NCI-H2107 (cell line): ENCODE measurements at regions not wholly inside any gene's neighbourhood (a gene's known extent, or its start where the extent isn't known, plus 50 kb on each side); places are given as distances from the start of the nearest gene placed in this dataset.

Source experiments
- DNase-seq: peaks from one replicate; lab custom pipeline; 2025; lab: John Stamatoyannopoulos, UW

DNA sequence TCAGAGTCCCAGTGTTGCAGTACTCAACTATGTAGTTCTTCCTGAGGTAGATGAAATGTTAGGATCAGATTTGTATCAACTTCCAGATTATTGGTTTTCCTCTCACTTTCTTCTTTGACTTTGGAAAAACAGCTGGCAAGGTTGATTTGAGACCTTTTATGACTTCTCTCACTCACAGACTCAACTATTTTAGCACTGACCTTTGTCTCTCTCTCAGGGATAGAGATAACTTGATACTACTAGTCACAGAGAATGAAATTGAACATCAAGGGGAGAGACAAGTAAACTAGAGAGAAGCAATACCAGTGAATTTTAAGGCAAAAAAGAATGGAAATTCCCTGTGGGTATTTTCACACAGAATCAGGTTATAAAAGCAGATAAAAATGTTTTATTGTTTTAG, 159.7 kb upstream of the B3GALT2 start:
- no peak for DNase-seq

DNA sequence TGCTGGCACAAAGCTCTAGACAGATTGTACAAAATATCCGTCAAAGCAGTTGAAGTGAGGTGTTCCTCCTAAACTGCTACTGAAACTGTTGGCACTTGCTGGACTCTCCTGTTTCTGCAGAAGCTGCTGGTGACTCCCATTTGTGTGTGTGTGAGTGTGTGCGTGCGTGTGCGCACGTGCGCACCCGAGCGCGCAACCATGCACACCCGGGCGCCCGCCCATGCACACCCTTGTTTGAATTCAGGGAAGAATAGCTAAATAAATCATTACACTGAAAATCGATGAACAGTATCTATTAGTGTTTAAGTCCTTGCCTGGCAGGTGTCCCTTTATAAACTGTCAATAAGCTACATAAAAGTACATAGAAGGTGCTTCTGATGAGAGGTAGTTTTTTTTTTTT, 156.4 kb upstream of the B3GALT2 start:
- DNase-seq = no peak

DNA sequence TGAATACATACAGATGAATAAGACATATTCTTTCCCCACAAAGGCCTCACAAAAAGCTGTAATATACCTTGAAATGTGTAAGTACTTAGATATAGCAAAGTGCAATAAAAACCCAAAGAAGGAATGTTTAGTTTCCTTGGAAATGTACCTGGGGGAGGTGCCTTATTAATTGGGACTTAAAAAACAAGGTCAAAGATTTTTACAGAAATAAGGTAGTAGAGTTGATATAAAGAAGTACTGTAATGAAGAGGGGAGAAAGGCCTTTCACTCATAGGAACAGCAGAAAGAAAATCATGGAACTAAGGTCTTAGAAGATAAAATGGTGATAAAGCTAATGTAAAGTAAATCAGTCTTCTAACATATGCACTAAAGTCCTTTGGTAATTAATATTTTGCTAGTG, 153.9 kb upstream of the B3GALT2 start:
- DNase-seq = no peak

DNA sequence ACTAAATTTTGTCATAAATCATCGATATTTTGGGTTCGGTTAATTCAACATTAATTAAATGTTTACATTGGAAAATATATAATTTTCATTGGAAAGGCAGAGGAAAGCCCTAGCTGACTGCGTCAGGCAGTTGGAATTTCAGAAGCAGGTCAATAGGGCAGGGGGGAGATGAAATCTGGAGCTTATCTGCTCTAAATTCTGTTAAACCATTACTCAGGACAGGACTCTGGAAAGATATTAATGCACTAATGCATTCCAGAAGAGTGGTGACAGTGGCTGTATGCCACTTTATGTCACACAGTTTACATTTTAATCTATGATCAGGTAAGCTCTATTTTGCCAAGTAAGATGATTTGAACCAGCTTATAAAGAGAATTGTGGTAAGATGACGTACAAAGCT, 153.0 kb upstream of the B3GALT2 start:
- DNase-seq = no peak

DNA sequence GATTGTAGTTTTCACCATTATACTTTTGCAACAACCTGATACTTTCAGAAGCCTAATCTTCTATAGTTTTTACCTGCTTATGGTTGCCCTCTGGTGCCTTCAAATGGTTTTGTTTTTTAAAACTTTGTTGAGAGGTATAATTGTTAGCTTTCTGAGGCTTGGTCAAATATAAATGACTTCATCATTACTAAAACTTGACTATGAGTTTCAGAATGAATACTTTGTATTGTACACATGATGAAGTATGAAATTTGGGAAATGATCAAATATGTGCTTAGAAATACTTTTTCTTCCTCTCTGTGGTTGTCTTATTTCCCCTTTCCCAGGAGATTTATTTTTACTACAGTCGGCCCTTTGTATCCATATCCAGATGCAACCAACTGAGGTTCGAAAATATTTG, 151.8 kb upstream of the B3GALT2 start:
- no peak for DNase-seq

DNA sequence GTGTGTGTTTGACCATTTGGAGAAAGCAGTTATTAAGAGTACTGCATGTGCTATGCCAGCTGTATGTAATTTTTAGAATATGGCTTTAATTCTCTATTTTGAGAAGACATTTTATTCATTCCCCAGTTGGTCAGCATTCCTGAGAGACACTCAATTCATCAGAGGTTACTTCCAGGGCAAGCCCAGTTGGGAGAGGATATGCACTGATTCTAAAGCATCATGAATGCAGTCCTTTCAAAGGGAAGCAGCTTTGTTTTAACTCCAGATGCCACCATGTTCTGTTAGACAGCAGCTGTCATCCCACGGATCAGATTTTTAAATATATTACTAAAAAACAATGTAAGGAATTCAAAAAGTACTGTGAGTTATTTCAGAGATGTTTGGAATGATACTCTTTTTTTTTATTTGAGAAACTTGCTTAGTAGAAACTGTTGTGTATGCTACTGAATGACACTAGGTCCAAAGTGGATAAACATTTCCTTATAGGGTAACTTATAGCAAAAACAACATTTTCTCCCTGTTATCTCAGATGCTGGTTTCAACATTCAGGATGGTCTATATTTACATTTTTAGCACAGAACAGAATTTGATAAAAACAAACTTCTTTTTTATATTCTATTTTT, 149.5 kb upstream of the B3GALT2 start:
- DNase-seq = no peak

DNA sequence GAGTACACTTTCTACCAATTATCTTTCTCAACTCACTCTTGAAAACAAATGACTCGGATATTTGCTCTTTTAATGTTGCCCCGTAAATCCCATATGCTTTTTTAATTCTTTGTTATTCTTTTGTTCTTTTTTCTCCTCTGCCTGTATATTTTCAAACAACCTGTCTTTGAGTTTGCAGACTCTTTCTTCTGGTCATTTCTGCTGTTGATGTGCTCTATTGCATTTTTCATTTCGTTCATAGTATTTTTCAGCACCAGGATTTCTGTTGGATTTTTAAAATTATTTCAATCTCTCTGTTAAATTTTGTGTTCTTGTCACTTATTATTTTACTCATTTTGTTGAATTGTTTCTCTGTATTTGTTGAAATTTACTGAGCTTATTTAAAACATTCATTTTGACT, 146.8 kb upstream of the B3GALT2 start:
- DNase-seq = no peak

DNA sequence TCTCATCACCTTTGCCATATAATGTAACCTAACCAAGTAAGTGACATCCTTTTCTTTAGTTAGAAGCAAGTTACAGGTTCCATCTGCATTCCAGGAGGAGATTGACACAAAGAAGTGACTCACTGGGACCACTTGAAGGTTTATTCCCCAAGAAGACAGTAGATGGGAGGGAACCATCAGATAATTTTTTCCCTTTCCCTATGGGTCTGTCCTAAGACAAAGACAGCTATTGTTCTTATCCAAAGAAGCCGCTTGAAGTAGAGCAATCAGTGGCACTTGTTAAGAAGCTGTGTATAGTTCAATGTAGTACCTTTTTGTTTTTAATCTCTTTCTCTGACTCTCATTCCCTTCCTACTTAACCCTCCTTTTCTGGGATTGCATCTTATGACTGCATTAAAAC, 139.9 kb upstream of the B3GALT2 start:
- no peak for DNase-seq

DNA sequence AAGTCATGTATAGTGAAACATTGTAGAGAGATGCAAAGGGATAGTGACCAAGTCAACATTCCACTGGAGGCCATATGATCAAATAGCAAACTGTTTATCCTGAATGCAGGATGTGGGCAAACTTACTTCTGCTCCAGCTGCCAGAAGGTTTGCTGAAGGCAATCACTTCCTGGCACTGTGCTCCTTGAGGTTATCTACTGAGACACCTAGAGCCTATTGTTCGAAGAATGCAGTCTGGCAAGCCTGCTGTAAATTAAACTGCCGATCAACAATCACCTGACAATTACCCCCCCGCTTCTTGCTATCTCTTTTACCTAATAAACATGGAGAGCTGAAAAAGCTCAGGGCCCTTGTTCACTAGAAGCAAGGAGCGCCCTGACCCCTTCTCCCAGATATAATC, 139.4 kb upstream of the B3GALT2 start:
- no peak for DNase-seq

DNA sequence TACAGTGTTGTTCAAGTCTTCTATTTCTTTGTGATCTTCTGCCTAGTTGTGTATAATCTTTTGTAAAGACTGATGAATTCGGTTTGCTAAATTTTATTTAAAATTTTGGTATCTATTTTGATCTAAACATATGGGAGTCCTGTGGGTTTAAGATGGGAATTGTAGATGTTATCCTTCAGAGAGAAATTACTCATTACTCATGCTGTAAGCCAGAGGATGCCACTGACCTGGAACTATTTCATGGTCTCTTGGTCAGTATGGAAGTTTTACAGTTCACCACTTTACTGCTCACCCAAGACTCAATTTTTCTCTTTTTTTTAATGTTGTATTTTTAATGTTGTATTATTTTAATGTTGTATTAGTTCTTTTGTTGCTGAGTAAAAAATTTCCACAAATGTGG, 138.6 kb upstream of the B3GALT2 start:
- no peak for DNase-seq

DNA sequence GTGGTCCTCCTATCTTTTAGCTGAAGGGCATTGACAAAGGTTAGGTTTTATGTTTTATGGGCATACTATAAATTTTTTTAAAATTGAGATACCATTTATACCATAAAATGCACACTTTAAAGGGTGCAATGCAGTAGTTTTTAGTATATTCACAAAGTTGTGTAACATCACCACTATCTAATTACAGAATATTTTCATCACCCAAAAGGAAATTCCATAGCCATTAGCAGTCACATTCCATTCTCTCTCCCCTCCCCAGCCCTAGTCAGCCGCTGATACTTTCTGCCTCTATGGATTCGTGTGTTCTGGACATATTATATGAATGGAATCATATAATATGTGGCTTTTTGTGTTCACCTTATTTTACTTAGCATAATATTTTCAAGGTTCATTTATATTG, 135.8 kb upstream of the B3GALT2 start:
- no peak for DNase-seq

DNA sequence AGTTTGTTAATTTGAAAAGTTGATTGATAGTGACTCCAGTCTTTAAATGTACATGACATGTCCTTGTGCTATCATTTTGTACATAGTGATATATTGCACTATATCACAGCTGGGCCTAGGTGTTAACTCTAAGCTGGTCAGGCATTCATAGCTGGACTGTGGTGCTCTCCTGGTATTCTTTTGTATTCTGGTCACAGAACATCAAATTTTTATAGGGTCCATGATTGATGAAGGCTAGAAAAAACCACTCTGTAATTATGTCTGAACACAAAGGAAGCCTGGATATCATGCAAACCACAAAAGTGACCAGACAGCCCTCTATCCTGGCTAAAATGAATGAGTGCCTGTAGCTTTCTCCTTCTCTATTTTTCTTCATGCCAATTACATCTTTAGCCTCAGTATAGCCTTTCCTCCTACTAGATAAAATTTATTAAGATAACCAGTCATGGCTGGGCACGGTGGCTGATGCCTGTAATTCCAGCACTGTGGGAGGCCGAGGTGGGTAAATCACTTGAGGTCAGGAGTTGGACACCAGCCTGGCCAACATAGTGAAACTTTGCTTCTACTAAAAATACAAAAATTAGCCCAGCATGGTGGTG, 134.9 kb upstream of the B3GALT2 start:
- no peak for DNase-seq

DNA sequence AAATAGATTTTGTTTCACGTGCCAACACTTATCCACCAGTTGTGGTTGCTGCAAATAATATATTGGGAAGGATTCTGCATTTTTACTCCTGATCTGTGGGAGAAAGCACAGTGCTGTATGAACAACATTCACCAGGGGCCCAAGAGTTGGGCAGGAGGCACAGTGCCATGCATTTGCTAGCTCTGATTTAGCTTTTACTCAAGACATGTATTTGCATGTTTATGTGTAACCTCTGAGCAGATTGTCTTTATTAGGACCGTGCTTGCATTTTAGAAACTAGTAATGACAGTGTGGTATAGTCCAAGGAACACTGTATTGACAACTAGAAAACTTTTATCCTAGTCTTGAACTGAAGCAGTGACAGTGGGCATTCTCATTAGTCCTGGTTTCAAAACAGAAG, 133.9 kb upstream of the B3GALT2 start:
- DNase-seq = no peak

DNA sequence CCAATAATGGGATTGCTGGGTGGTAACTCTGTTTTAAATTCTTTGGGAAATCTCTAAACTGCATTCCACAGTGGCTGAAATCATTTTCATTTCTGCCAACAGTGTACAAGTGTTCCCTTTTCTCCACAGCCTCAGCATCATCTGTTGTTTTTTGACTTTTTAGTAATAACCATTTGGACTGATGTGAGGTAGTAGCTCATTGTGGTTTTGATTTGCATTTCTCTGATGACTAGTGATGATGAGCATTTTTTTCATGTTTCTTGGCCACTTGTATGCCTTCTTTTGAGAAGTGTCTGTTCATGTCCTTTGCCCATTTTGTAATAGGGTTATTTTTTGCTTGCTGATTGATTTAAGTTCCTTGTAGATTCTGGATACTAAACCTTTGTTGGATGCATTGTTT, 131.9 kb upstream of the B3GALT2 start:
- no peak for DNase-seq

DNA sequence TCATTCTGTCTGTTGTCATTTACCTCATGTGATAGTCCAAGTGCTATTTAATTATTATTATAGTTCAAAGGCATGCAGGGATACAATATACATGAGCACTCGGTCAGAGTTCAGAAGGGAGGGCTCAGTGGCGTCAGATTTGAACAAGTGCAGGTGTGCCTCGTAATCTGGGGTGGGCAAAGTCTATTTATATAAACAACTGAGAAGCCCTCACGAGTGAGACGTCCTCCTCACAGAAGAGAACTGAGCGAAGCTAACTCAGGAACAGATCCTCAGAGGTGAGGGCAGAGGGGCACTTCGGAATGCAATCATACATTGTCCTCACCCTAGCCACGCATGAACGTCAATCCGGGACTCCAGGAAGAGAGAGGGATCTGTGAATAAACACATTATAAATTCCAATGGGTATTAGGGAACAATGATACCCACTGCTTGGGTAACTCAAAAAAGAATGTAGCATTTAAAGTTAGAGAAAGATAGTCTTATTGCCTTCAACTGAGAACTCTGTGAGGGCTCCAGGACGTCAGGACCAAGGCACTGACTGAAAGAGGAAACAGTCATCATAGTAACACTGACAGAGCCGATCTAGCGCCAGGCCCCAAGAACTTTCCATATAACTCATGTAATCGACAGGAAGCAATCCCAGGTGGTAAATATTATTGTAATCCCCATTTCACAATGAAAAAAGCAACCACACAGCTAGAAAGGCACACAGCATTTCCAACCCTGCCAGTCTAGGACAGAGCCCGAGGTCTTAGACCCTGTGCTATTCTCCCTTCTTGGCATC, 127.1 kb upstream of the B3GALT2 start:
- no peak for DNase-seq

DNA sequence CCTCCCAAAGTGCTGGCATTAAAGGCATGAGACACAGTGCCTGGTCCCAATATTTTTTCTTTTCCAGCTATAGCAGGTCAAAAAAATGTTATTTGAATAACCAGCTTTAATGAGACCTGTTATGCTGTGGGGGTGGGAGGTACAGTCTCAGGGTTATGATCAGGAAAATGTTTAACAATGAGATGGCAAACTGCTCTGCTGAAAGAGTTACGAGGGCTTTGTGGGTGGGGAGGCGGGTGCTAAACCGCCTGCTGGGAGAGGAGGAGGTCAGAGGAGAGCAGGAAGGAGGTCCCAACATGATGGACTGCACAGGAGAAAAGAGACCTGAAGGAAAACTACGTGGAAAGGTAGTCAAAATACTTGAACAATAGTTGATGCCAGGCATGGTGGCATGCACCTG, 126.0 kb upstream of the B3GALT2 start:
- no peak for DNase-seq

DNA sequence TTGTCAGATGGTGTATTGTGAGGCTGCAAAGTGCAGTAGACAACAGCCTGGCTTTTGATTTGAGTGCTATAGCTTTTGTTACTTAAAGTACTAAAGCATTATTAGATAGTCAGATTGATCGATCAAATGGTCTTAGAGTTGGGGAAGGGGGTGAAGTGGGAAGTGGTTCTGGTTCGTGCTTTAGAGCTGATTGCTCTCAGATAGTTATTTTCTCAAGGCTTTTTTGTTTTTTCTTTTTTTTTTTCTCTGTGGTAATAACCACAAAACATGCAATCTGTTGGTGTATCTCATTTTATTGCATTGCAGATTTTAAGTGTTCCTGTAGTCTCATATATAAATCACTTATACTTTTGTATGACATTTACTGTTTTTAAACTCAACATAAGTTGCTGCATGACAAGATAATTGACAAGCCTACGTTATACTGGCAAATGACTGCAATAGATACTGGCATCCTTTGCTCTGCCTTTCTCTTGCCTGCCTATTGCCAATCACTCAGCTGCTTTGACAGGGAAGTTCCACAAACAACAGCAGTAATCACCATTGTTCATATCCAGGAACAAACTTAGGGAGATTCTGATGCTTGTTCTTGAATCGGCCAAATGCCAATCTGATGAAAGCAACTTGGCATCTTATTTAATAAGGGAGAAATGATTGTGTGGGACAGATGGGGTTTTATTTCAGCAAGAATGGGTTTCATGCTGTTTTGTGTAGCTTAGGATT, 125.0 kb upstream of the B3GALT2 start:
- no peak for DNase-seq

DNA sequence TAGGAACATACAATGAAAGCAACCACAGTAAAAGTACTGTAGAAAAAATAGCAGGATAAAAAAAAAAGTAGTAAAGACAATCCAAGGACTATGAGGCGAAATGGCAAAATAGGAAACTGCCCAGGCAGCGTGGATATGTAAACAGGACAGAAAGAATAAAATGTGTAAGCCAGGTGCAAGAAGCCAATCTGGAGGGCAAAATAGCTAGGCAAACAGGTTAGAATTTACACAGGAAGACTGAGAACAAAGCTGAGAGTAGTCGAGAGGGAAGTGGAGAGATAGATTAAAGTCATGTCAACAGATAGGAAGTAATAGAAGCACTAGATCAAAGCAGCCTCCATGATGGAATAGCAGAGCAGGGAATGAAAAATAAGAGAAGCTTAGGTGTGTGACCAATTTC, 124.2 kb upstream of the B3GALT2 start:
- peak; percentile 7 for DNase-seq

DNA sequence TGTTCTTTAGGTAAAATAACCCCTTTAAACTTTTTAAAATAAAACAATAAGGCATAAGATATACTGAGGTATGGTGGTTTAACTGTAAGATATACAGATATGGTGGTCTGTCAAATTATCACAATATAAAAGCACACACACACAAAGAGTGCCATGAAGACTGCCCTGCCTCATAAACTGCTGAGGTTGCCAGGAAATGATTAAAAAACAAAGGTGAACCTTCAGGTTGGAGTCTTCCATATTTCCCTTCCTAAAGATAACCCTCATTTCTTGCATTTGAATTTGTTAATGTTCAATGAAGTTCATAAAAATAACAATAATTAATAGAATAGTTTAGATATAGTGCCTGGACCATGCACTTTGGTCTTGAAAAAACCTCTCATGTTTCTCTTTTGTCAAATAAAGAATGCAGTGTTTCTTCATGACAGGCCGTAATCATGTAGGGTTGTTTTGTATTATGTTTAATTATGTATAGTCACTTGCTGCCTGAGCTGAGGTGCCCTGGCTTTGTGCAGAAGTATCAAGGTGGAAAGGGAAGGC, 123.6 kb upstream of the B3GALT2 start:
- no peak for DNase-seq

DNA sequence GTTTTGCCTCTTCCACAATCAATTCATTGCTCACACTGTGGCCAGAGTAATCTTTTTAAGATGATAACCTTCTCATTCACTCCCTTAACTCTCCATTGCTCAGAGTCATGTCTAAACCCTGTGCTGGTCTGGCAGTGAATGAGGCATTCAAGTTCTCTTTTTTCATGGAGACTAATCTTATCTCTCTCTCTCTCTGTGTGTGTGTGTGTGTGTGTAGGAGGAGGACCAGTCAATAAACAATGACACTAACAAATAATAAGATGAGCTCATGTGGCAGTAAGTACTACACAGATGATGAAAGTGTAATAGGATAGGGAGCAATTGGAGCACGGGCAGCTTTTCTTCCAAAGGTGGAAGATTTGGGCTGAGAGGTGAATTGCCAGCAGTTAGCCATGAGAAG, 122.0 kb upstream of the B3GALT2 start:
- no peak for DNase-seq

DNA sequence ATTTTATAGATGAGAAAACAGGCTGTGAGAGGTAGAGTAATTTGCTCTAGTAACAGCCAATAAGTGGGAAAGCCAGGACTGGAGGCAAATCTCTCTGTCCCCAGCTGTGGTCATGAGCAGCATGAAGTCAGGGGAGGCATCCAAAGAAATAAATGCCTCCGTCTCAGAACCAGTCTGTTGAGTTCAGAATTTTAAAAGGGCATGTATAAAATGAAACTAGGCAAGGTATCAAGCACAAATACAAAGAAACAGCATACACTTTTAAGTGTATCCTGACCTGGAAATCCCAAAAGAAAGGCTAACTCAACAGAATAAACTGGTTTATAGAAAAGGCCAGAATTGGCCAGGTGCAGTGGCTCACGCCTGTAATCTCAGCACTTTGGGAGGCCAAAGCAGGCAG, 120.0 kb upstream of the B3GALT2 start:
- no peak for DNase-seq
